Adrenal gland (tissue), 5 donors: ENCODE measurements at regions not wholly inside any gene's neighbourhood (a gene's known extent, or its start where the extent isn't known, plus 50 kb on each side); places are given as distances from the start of the nearest gene placed in this dataset.

Source experiments
- POLR2A ChIP-seq, 2 donors: fragments of 450-650 bp; IDR thresholded peaks; one replicate each; pipeline ENCODE4 v1.6.1; 2017; ENCODE audit warnings: antibody characterized with exemption in 2 of 2, mild to moderate bottlenecking in 2 of 2, moderate library complexity in 1 of 2
- TF ChIP-seq, protein P1 (sequence below), 6 experiments: fragments of 450-650 bp in 4 of 6; fragments of 200-600 bp in 2 of 6; sonication (generic) in 1 of 6; IDR thresholded peaks; 1 replicate in 5 of 6; 2 replicates in 1 of 6; pipeline versions ENCODE4 v1.5.1 to v1.8.0; 2016 to 2021; ENCODE audit warnings: antibody characterized with exemption in 6 of 6, mild to moderate bottlenecking in 2 of 6, moderate library complexity in 1 of 6
- donor health status: DM: no; HTN: no; CAD: no.

DNA sequence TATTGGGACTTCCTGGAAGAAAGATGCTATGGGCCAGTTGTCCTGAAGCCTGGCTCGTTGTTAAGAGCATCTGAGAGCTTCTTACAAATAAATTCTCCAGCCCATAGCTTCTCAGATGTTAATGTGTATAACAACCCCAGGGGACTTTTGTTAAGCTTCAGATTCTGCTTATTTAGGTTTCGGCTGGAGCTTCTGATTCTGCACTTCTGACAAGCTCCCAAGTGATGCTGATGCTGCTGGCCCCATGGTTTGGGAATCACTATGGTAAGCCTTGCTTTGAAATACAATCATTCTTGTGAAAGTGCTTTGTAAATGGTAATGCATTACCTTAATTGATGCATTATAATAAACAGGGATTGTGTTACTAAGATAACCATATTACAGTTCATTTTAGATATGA is 281.8 kb upstream of the PLD5 start:
- no peak for TF ChIP-seq POLR2A (IDR thresholded peaks at IDR 0.05)
- TF ChIP-seq, protein P1, sequence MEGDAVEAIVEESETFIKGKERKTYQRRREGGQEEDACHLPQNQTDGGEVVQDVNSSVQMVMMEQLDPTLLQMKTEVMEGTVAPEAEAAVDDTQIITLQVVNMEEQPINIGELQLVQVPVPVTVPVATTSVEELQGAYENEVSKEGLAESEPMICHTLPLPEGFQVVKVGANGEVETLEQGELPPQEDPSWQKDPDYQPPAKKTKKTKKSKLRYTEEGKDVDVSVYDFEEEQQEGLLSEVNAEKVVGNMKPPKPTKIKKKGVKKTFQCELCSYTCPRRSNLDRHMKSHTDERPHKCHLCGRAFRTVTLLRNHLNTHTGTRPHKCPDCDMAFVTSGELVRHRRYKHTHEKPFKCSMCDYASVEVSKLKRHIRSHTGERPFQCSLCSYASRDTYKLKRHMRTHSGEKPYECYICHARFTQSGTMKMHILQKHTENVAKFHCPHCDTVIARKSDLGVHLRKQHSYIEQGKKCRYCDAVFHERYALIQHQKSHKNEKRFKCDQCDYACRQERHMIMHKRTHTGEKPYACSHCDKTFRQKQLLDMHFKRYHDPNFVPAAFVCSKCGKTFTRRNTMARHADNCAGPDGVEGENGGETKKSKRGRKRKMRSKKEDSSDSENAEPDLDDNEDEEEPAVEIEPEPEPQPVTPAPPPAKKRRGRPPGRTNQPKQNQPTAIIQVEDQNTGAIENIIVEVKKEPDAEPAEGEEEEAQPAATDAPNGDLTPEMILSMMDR (IDR thresholded peaks at IDR 0.05): no peak
